Gastroesophageal sphincter (tissue), 4 donors: ENCODE measurements at regions not wholly inside any gene's neighbourhood (a gene's known extent, or its start where the extent isn't known, plus 50 kb on each side); places are given as distances from the start of the nearest gene placed in this dataset.

Source experiments
- ATAC-seq: fragments of 150-250 bp; one replicate; pipeline ENCODE4 v1.9.1; 2016; ENCODE audit warnings: mild to moderate bottlenecking, moderate library complexity
- H3K27ac ChIP-seq, 4 donors: fragments of 200-600 bp; sonication (generic) in 3 of 4; 1 replicate in 3 of 4; 2 replicates in 1 of 4; pipeline ENCODE4 v1.5.1; 2016 to 2019
- H3K27me3 ChIP-seq: fragments of 200-600 bp; sonication (generic); one replicate; pipeline ENCODE4 v1.5.1; 2019
- H3K36me3 ChIP-seq, 2 donors: fragments of 200-600 bp; sonication (generic); one replicate each; pipeline ENCODE4 v1.5.1; 2019; ENCODE audit warnings: control low read depth in 1 of 2
- H3K4me1 ChIP-seq, 3 donors: fragments of 200-600 bp; sonication (generic); 1 replicate in 2 of 3; 2 replicates in 1 of 3; pipeline ENCODE4 v1.5.1; 2016 to 2019; ENCODE audit warnings: control low read depth in 2 of 3
- H3K4me3 ChIP-seq, 2 donors: fragments of 200-600 bp; sonication (generic); one replicate each; pipeline ENCODE4 v1.5.1; 2019; ENCODE audit warnings: mild to moderate bottlenecking in 1 of 2, moderate library complexity in 1 of 2
- H3K9me3 ChIP-seq, 3 donors: fragments of 200-600 bp; sonication (generic); one replicate each; pipeline ENCODE4 v1.5.1; 2017 to 2019; ENCODE audit warnings: control low read depth in 2 of 3
- CTCF ChIP-seq, 4 experiments: fragments of 200-600 bp in 2 of 4; fragments of 450-650 bp in 2 of 4; sonication (generic) in 1 of 4; IDR thresholded peaks; one replicate each; pipeline ENCODE4 v1.5.1; 2017 to 2019; ENCODE audit warnings: antibody characterized with exemption in 4 of 4, mild to moderate bottlenecking in 2 of 4, moderate library complexity in 2 of 4
- EP300 ChIP-seq: sonication (generic); formaldehyde crosslinking; IDR thresholded peaks from one replicate; pipeline ENCODE4 v1.6.1; 2017; ENCODE audit warnings: antibody characterized with exemption, mild to moderate bottlenecking
- POLR2A ChIP-seq, 2 donors: fragments of 450-650 bp; IDR thresholded peaks; one replicate each; pipeline ENCODE4 v1.6.1; 2017; ENCODE audit warnings: antibody characterized with exemption in 2 of 2, mild to moderate bottlenecking in 2 of 2, moderate library complexity in 1 of 2
- POLR2AphosphoS5 ChIP-seq: sonication (generic); formaldehyde crosslinking; IDR thresholded peaks from one replicate; pipeline ENCODE4 v1.6.1; 2017; ENCODE audit warnings: antibody characterized with exemption
- WGBS, 2 donors: methylation state at CpG; one replicate each; pipeline ENCODE4 v1.1.5; 2018; ENCODE audit warnings: low coverage in 1 of 2; 5-methylcytosine and 5-hydroxymethylcytosine counted together

- ATAC-seq: no peak
- Histone ChIP-seq H3K4me3 (no peak overlapping the region), H3K9me3 (no peaks in the 10 kb centered on the region), H3K4me1 (no peaks in the 10 kb centered on the region), H3K27ac (no peak overlapping the region), H3K27me3 (no peaks in the 10 kb centered on the region), H3K36me3 (no peaks in the 10 kb centered on the region)
- 78% methylated on average over 2 of the region's 2 CpGs; no CpG with 5 or more reads in 1 of the 2 donors for WGBS, 2 donors
- TF ChIP-seq EP300: no peak
- no peak for TF ChIP-seq POLR2AphosphoS5
- no peak for TF ChIP-seq CTCF (IDR thresholded peaks at IDR 0.05)
- no peak for TF ChIP-seq POLR2A (IDR thresholded peaks at IDR 0.05)
Observed at GRCh38 chr5:155263381-155263780, 249.8 kb downstream of the KIF4B start.

- Histone ChIP-seq H3K4me1 (no peaks in the 10 kb centered on the region), H3K9me3 (no peaks in the 10 kb centered on the region), H3K4me3 (no peak overlapping the region), H3K27ac (no peak overlapping the region), H3K36me3 (no peaks in the 10 kb centered on the region), H3K27me3 (no peaks in the 10 kb centered on the region)
- no peak for ATAC-seq
- WGBS, 2 donors: 44 to 50% methylated on average over 2 to 3 of the region's 5 CpGs
- no peak for TF ChIP-seq POLR2A (IDR thresholded peaks at IDR 0.05)
- TF ChIP-seq CTCF (IDR thresholded peaks at IDR 0.05): no peak
- no peak for TF ChIP-seq EP300
- TF ChIP-seq POLR2AphosphoS5: no peak
Observed at GRCh38 chr5:155264809-155265208, 251.3 kb downstream of the KIF4B start.

GRCh38 chr5:155268770-155269425 lies 255.3 kb downstream of the KIF4B start:
- H3K4me1 ChIP-seq: no peaks in the 10 kb centered on the region
- no peak overlapping the region for H3K4me3 ChIP-seq
- H3K27ac ChIP-seq: no peak overlapping the region
- no peaks in the 10 kb centered on the region for H3K9me3 ChIP-seq
- no peak for TF ChIP-seq POLR2AphosphoS5
- no peak for TF ChIP-seq EP300
- no peak for TF ChIP-seq POLR2A (IDR thresholded peaks at IDR 0.05)
- TF ChIP-seq CTCF (IDR thresholded peaks at IDR 0.05): no peak
- WGBS, 2 donors: 87 to 100% methylated on average over 2 of the region's 2 CpGs
- no peaks in the 10 kb centered on the region for H3K27me3 ChIP-seq
- no peak for ATAC-seq
- no peaks in the 10 kb centered on the region for H3K36me3 ChIP-seq

- Histone ChIP-seq H3K27me3 (no peaks in the 10 kb centered on the region), H3K4me3 (no peak overlapping the region), H3K27ac (no peak overlapping the region), H3K36me3 (no peaks in the 10 kb centered on the region), H3K4me1 (no peaks in the 10 kb centered on the region), H3K9me3 (no peaks in the 10 kb centered on the region)
- TF ChIP-seq POLR2A (IDR thresholded peaks at IDR 0.05) (no peak), CTCF (IDR thresholded peaks at IDR 0.05) (no peak), POLR2AphosphoS5 (no peak), EP300 (no peak)
- 51 to 52% methylated on average over 2 to 3 of the region's 3 CpGs for WGBS, 2 donors
- no peak for ATAC-seq
Observed at GRCh38 chr5:155270725-155271124, 257.2 kb downstream of the KIF4B start.

GRCh38 chr5:155274484-155274883 lies 260.9 kb downstream of the KIF4B start:
- TF ChIP-seq EP300: no peak
- no peak for TF ChIP-seq POLR2A (IDR thresholded peaks at IDR 0.05)
- TF ChIP-seq POLR2AphosphoS5: no peak
- TF ChIP-seq CTCF (IDR thresholded peaks at IDR 0.05): no peak
- Histone ChIP-seq H3K4me3 (no peak overlapping the region), H3K9me3 (no peaks in the 10 kb centered on the region), H3K27me3 (no peaks in the 10 kb centered on the region), H3K27ac (no peak overlapping the region), H3K4me1 (no peaks in the 10 kb centered on the region), H3K36me3 (no peaks in the 10 kb centered on the region)
- no peak for ATAC-seq
- 29 to 49% methylated on average over 3 to 4 of the region's 5 CpGs for WGBS, 2 donors
